SK-N-SH treated with all-trans-retinoic acid at 6 μM for 48 hours (cell line): ENCODE measurements at regions not wholly inside any gene's neighbourhood (a gene's known extent, or its start where the extent isn't known, plus 50 kb on each side); places are given as distances from the start of the nearest gene placed in this dataset.

Experiments used
- ARNTL ChIP-seq: fragments of 450-650 bp; formaldehyde crosslinking; IDR thresholded peaks from 2 replicates; pipeline ENCODE4 v1.5.0; 2020; ENCODE audit warnings: low read depth, mild to moderate bottlenecking, moderate library complexity, borderline replicate concordance
- GLIS3 ChIP-seq: fragments of 250-450 bp; sonication (Bioruptor Pico); IDR thresholded peaks from 2 replicates; pipeline ENCODE4 v1.5.0; 2020; ENCODE audit warnings: mild to moderate bottlenecking, moderate library complexity
- OSR1 ChIP-seq: fragments of 250-450 bp; sonication (Bioruptor Pico); IDR thresholded peaks from 2 replicates; pipeline ENCODE4 v1.8.0; 2022; ENCODE audit warnings: moderate library complexity, mild to moderate bottlenecking, inconsistent platforms
- ZFP3 ChIP-seq: fragments of 250-450 bp; sonication (Bioruptor Pico); IDR thresholded peaks from 2 replicates; pipeline ENCODE4 v1.5.0; 2020; ENCODE audit warnings: mild to moderate bottlenecking, moderate library complexity
- TF ChIP-seq, protein P1 (sequence below): fragments of 250-450 bp; sonication (Bioruptor Pico); IDR thresholded peaks from 2 replicates; pipeline ENCODE4 v1.8.0; 2020; ENCODE audit warnings: mild to moderate bottlenecking, moderate library complexity, borderline replicate concordance

- TF ChIP-seq ZFP3 (CRISPR knock-in tag) (no peak), GLIS3 (CRISPR knock-in tag) (no peak), OSR1 (no peak), ARNTL (CRISPR knock-in tag) (no peak)
- TF ChIP-seq, protein P1, sequence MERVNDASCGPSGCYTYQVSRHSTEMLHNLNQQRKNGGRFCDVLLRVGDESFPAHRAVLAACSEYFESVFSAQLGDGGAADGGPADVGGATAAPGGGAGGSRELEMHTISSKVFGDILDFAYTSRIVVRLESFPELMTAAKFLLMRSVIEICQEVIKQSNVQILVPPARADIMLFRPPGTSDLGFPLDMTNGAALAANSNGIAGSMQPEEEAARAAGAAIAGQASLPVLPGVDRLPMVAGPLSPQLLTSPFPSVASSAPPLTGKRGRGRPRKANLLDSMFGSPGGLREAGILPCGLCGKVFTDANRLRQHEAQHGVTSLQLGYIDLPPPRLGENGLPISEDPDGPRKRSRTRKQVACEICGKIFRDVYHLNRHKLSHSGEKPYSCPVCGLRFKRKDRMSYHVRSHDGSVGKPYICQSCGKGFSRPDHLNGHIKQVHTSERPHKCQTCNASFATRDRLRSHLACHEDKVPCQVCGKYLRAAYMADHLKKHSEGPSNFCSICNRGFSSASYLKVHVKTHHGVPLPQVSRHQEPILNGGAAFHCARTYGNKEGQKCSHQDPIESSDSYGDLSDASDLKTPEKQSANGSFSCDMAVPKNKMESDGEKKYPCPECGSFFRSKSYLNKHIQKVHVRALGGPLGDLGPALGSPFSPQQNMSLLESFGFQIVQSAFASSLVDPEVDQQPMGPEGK (CRISPR knock-in tag): no peak
These were observed 72.6 kb upstream of the STXBP5 start for GRCh38 chr6:147131532-147132128.
